DND-41 (cell line): ENCODE measurements at regions not wholly inside any gene's neighbourhood (a gene's known extent, or its start where the extent isn't known, plus 50 kb on each side); places are given as distances from the start of the nearest gene placed in this dataset.

ENCODE experiments used
- ATAC-seq: fragments of 200-7000 bp; cut with Tn5 transposase; 3 replicates; pipeline ENCODE4 v1.9.1; 2021; ENCODE audit warnings: low read depth; ENCODE audit not compliant: insufficient read depth
- DNase-seq: peaks from one replicate; pipeline ENCODE4 v3.0.0-alpha.2; 2020
- H2AFZ ChIP-seq: 2 replicates; pipeline ENCODE4 v1.6.0; 2012; ENCODE audit warnings: low read depth, low read length
- H3K27ac ChIP-seq: 2 replicates; pipeline ENCODE4 v1.5.1; 2012; ENCODE audit warnings: low read length, inconsistent platforms
- H3K27me3 ChIP-seq: fragments of 200-600 bp; sonication (generic); 2 replicates; pipeline ENCODE4 v1.6.0; 2012; ENCODE audit warnings: low read length, mild to moderate bottlenecking, inconsistent platforms; ENCODE audit not compliant: insufficient read depth, poor library complexity
- H3K36me3 ChIP-seq: 2 replicates; pipeline ENCODE4 v1.5.1; 2012; ENCODE audit warnings: low read length, inconsistent platforms; ENCODE audit not compliant: insufficient read depth
- H3K4me1 ChIP-seq: 2 replicates; pipeline ENCODE4 v1.5.1; 2012; ENCODE audit warnings: mild to moderate bottlenecking, low read length; ENCODE audit not compliant: insufficient read depth
- H3K4me2 ChIP-seq: 2 replicates; pipeline ENCODE4 v1.6.0; 2012; ENCODE audit warnings: mild to moderate bottlenecking, moderate library complexity, low read length, inconsistent platforms; ENCODE audit not compliant: insufficient read depth
- H3K4me3 ChIP-seq, 2 experiments: fragments of 200-600 bp in 1 of 2; shearing (Covaris generic) in 1 of 2; 2 replicates each; pipeline ENCODE4 v1.5.1; 2012 to 2016; ENCODE audit warnings: inconsistent platforms in 2 of 2, low read length in 2 of 2, mild to moderate bottlenecking in 2 of 2, low read depth in 1 of 2, moderate library complexity in 1 of 2
- H3K79me2 ChIP-seq: 2 replicates; pipeline ENCODE4 v1.6.0; 2012; ENCODE audit warnings: low read length, inconsistent platforms; ENCODE audit not compliant: insufficient read depth
- H3K9ac ChIP-seq: 2 replicates; pipeline ENCODE4 v1.6.0; 2012; ENCODE audit warnings: low read depth, mild to moderate bottlenecking, inconsistent platforms, low read length, moderate library complexity
- H3K9me3 ChIP-seq: 2 replicates; pipeline ENCODE4 v1.5.1; 2012; ENCODE audit warnings: low read length, moderate library complexity, mild to moderate bottlenecking, inconsistent platforms; ENCODE audit not compliant: insufficient read depth, severe bottlenecking
- H4K20me1 ChIP-seq: 2 replicates; pipeline ENCODE4 v1.6.0; 2012; ENCODE audit warnings: low read length; ENCODE audit not compliant: insufficient read depth
- CTCF ChIP-seq: IDR thresholded peaks from 2 replicates; pipeline ENCODE4 v1.5.1; 2012; ENCODE audit warnings: borderline replicate concordance, low read length, moderate library complexity, mild to moderate bottlenecking; ENCODE audit not compliant: poor library complexity, severe bottlenecking; ENCODE audit errors: extremely low read depth
- EZH2 ChIP-seq: IDR thresholded peaks from 3 replicates; pipeline ENCODE4 v1.6.1; 2012; ENCODE audit warnings: borderline replicate concordance, low read depth, mild to moderate bottlenecking, moderate library complexity, low read length, inconsistent platforms; ENCODE audit not compliant: severe bottlenecking

GRCh38 chr2:221231511-221231910, 340.6 kb downstream of the EPHA4 start:
- Histone ChIP-seq H3K36me3 (no peaks in the 10 kb centered on the region), H3K4me3 (no peak overlapping the region), H3K79me2 (no peaks in the 10 kb centered on the region), H3K9ac (no peak overlapping the region), H3K4me1 (no peaks in the 10 kb centered on the region), H3K27ac (no peak overlapping the region), H2AFZ (no peak overlapping the region), H3K27me3 (no peaks in the 10 kb centered on the region), H3K4me2 (no peak overlapping the region), H3K9me3 (no peaks in the 10 kb centered on the region), H4K20me1 (no peaks in the 10 kb centered on the region)
- no peak for DNase-seq
- TF ChIP-seq CTCF (no peak), EZH2 (no peak)
- no peak for ATAC-seq

GRCh38 chr2:221235941-221236340, 336.2 kb downstream of the EPHA4 start:
- no peaks in the 10 kb centered on the region for H3K79me2 ChIP-seq
- no peak overlapping the region for H3K27ac ChIP-seq
- no peaks in the 10 kb centered on the region for H3K4me1 ChIP-seq
- TF ChIP-seq EZH2 = no peak
- no peak for TF ChIP-seq CTCF
- no peaks in the 10 kb centered on the region for H3K9me3 ChIP-seq
- ATAC-seq = no peak
- H3K36me3 ChIP-seq = no peaks in the 10 kb centered on the region
- H3K9ac ChIP-seq = no peak overlapping the region
- no peak for DNase-seq
- H3K27me3 ChIP-seq = no peaks in the 10 kb centered on the region
- H4K20me1 ChIP-seq = no peaks in the 10 kb centered on the region
- no peak overlapping the region for H3K4me3 ChIP-seq
- no peak overlapping the region for H3K4me2 ChIP-seq
- H2AFZ ChIP-seq = no peak overlapping the region

GRCh38 chr2:221241072-221241471, 331.0 kb downstream of the EPHA4 start:
- DNase-seq = no peak
- Histone ChIP-seq H4K20me1 (no peaks in the 10 kb centered on the region), H3K36me3 (no peaks in the 10 kb centered on the region), H3K9ac (no peak overlapping the region), H3K79me2 (no peaks in the 10 kb centered on the region), H3K27ac (no peak overlapping the region), H3K4me2 (no peak overlapping the region), H3K4me1 (no peaks in the 10 kb centered on the region), H3K27me3 (no peaks in the 10 kb centered on the region), H3K9me3 (no peaks in the 10 kb centered on the region), H2AFZ (no peak overlapping the region), H3K4me3 (no peak overlapping the region)
- ATAC-seq = no peak
- TF ChIP-seq EZH2 (no peak), CTCF (no peak)

- Histone ChIP-seq H3K79me2 (no peaks in the 10 kb centered on the region), H3K36me3 (no peaks in the 10 kb centered on the region), H3K4me1 (no peaks in the 10 kb centered on the region), H3K27me3 (no peaks in the 10 kb centered on the region), H2AFZ (no peak overlapping the region), H3K9me3 (no peaks in the 10 kb centered on the region), H3K4me3 (no peak overlapping the region), H3K4me2 (no peak overlapping the region), H4K20me1 (no peaks in the 10 kb centered on the region), H3K27ac (no peak overlapping the region), H3K9ac (no peak overlapping the region)
- TF ChIP-seq CTCF = no peak
- no peak for DNase-seq
- ATAC-seq = no peak
These were observed 328.3 kb downstream of the EPHA4 start for GRCh38 chr2:221243771-221244170.
